NCI-H345 treated with DMSO at 0.1 percent for 48 hours (cell line): ENCODE measurements at regions not wholly inside any gene's neighbourhood (a gene's known extent, or its start where the extent isn't known, plus 50 kb on each side); places are given as distances from the start of the nearest gene placed in this dataset.
A peak's percentile ranks its signal among the peaks of the same experiment; 100 is the strongest.
"Not testable (repeated sequence)": the region's sequence is repeated elsewhere in the genome, so short reads cannot be mapped to it uniquely, and the experiment has no call there.

ENCODE experiments used
- DNase-seq: peaks from one replicate; lab custom pipeline; 2025; ENCODE audit not compliant: unreplicated experiment; lab: John Stamatoyannopoulos, UW

GRCh38 chr6:85360794-85361642 lies 88.9 kb upstream of the NT5E start:
- no peak for DNase-seq

- DNase-seq, result no peak
These were observed 92.2 kb upstream of the NT5E start for GRCh38 chr6:85357651-85358050.

GRCh38 chr6:85356743-85357142 lies 93.1 kb upstream of the NT5E start:
- DNase-seq, result not testable (repeated sequence)

GRCh38 chr6:85355816-85356215 lies 94.1 kb upstream of the NT5E start:
- DNase-seq, result no peak

DNA sequence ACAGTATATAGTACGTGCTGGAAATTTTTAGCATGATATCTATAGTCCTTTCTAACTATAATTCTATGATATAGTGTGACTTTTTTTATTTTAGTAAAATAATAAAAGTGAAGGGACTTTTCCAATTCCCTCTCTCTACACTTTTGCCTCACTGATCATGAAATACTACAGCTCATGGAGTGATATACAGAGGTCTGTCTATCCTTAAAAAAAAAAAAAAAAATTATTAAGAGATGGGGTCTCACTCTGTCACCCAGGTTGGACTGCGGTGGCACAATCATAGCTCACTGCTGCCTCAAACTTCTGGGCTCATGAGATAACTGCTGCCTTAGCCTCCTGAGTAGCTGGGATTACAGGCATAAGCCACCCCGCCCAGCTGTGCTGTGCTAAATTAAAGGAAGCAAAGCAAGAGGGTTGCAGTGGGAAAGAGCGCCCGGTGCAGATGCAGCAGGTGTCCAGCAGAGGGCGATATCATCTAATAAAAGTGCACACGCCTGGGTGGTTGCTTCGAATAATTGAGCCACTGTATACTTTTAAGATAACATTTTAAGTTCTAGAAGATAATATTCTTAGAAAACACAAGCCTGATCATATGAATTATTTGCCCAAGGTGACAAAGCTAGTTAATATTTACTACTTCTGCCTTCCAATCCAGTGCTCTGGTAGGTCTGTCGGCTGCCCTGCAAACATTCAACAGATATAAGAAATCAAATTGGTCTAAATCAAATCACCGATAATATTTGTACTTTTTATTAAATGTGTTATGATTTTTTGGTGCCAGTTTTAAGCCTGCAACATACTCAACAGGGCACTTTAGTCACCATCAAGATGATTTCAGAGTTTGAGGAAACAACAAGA lies 94.9 kb upstream of the NT5E start:
- DNase-seq, result peak; percentile 16

DNA sequence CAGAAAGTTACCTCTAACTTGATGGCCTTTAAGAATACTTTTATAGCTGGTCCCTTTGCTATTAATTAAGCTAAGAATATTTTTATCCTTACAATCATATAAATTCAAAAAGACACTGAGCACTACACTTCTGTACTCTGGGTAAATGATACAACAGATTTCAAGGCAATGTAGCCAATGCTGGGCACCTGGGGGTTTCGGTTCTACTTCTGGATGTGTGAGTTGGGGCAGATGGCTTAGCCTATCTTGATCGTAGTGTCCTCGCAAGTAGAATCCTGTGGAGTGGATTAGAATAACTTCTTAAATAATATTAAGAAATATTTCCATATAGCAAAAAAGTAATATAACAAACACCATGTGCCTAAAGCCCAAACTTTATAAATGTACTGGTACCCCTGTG lies 96.9 kb upstream of the NT5E start:
- DNase-seq, result no peak

- DNase-seq, result no peak
These were observed 101.2 kb upstream of the NT5E start for GRCh38 chr6:85348643-85349042.

DNA sequence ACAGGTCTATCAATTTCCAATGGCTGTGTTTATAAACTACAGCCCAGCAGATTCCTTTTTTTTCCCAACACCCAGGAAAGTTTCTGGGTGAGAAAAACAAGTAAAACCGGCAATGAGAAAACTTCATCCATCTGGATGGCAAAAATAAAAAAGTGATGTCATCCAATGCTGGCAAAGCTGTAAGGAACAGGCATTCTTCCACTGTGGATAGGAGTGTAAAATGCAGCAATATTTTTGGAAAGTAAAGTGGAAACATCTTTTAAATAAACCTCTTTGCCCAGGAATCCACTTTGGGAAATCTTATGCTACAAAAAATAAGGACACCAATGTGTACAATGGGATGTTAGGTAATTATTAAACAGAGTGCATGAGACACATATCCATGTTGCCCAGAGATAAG lies 102.1 kb upstream of the NT5E start:
- DNase-seq, result no peak

DNA sequence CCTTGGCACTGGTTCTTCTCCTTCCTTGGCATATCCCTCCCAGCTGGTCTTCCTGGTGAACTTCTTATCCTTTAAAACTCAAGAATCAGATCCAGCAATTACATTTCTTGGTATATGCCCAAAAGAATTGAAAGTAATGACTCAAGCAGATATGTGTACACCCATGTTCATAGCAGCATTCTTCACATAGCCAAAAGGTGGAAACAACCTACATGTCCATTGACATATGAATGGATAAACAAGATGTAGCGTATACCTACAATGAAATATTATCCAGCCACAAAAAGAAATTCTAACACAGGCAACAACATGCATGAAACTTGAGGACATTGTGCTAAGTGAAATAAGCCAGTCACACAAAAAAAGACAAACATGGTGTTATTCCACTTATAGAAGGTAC lies 103.7 kb upstream of the NT5E start:
- no peak for DNase-seq

DNA sequence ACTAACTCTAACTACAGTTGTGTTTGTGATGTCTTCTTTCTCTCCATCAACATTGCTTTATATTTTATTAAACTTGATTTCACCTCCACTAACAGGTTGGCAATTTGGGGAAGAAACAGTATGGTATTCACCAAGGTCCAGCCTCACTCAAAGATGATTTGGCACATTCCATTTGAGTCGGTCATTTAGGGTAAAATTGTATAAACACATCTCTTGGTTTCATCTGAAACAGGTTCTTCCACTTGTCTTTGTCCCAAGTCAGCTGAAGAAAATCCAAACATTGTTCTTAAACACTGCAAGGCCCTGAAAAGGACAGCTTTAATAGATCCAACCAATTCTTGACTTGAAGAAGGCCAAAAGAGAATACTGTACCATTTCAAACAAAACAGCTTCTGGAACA lies 104.9 kb upstream of the NT5E start:
- DNase-seq, result no peak

- DNase-seq, result no peak
These were observed 106.5 kb upstream of the NT5E start for GRCh38 chr6:85343428-85343827.

DNA sequence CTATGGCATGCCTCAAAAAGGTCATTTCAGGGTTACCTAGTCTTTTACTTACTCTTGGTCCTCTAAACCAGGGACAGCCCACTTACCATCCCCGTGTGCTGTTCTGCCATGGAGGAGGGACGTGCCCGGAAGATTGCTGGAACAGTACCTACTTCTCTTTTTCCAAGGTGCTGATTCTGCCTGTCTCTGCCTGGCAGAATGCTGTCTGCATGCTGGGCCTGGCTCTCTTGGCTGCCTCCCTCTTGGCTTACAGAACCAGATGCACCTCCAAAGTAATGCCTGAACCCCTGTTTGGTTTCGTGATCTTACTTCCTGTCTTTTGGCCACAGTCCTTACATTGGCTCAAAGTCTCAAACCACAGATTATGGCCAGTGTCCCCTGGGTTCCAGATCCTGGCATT lies 120.7 kb upstream of the NT5E start:
- DNase-seq, result no peak

DNA sequence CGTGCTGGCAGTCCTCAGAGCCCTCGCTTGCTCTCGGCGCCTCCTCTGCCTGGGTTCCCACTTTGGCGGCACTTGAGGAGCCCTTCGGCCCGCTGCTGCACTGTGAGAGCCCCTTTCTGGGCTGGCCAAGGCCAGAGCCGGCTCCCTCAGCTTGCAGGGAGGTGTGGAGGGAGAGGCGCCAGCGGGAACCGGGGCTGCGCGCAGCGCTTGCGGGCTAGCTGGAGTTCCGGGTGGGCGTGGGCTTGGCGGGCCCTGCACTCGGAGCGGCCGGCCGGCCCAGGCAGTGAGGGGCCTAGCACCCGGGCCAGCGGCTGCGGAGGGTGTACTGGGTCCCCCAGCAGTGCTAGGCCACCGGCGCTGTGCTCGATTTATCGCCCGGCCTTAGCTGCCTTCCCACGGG lies 124.1 kb upstream of the NT5E start:
- not testable (repeated sequence) for DNase-seq

- peak; percentile 29 for DNase-seq
These were observed 126.3 kb upstream of the NT5E start for GRCh38 chr6:85323435-85324040.

DNA sequence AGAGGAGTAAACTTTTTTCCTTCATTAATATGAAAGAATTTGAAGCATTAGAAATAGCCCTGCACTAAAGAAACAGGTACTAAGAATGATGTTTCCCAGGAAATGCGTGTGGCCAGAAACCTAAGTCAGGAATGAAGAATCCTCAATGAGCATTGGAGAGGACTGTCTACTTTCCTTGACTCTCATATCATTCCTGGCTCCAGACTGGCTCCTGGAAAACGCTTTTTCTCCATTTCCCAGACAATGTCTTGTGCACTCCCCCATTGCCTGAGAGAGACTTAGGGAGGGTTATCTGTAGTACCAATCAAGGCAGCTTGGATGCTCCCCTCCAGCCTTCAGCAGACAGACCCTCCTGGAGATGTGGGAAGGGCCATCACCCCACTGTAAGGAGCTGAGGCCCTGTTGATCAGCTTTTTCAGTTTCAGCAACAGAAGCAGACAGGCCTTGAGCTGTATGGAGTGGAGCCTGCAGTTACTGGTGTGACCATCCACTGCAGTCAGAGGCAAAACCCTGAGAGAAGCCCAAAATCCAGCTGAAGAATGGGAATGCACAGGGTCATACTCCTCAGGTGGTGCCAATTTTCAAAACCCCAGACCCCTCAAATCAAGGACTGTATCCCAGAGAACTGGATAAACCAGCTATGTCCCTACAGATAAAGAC lies 127.3 kb upstream of the NT5E start:
- no peak for DNase-seq

- no peak for DNase-seq
These were observed 128.0 kb upstream of the NT5E start for GRCh38 chr6:85321906-85322305.

DNA sequence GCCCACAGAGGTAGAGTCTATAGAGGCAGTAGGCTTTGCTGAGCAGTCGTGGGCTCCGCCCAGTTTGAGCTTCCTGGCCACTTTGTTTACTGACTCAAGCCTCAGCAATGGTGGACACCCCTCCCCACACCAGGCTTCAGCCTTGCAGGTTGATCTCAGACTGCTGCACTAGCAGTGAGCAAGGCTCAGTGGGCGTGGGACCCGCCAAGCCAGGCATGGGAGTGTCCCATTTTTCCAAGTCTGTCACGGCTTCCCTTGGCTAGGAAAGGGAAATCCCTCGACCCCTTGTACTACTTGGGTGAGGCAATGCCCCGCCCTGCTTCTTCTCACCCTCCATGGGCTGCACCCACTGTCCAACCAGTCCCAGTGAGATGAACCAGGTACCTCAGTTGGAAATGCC lies 135.3 kb upstream of the NT5E start:
- no peak for DNase-seq

GRCh38 chr6:85300581-85300980 lies 149.3 kb upstream of the NT5E start:
- no peak for DNase-seq

DNA sequence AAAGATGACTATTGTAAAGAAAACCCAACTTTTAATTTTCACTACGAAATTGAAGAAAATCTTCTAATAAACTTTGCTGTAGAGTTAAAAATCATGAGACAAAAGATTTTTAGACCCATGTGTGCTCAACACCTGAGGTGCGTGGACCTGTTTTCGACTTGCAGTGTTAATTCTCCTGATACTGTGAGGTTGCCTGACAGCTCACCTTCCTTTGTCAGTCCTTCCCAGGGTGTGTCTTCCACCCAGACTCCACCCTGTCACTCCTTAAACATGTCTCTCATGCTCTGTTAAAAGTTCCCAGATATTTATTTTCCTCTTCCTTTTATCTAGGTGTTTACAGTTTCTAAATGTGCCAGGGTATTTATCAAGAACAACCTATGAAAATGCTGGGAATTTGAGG lies 151.3 kb upstream of the NT5E start:
- DNase-seq, result no peak

GRCh38 chr6:85291326-85291725 lies 158.6 kb upstream of the NT5E start:
- no peak for DNase-seq

GRCh38 chr6:85287654-85288053 lies 162.2 kb upstream of the NT5E start:
- DNase-seq, result no peak
